HG02571 (cell line): ENCODE measurements at regions not wholly inside any gene's neighbourhood (a gene's known extent, or its start where the extent isn't known, plus 50 kb on each side); places are given as distances from the start of the nearest gene placed in this dataset.

Experiments used
- ATAC-seq: cut with Tn5 transposase; IDR thresholded peaks from one replicate; pipeline ENCODE4 v1.9.1; 2021; ENCODE audit warnings: mild to moderate bottlenecking, moderate library complexity; ENCODE audit not compliant: unreplicated experiment

- ATAC-seq: no peak
Measured at GRCh38 chr18:33960417-33960816, 264.3 kb downstream of the NOL4 start.

- no peak for ATAC-seq
Measured at GRCh38 chr18:33959609-33960008, 265.1 kb downstream of the NOL4 start.

GRCh38 chr18:33957707-33958106 is 267.0 kb downstream of the NOL4 start:
- ATAC-seq: no peak

GRCh38 chr18:33951031-33951430 is 273.7 kb downstream of the NOL4 start:
- ATAC-seq: no peak

- ATAC-seq: no peak
Measured at GRCh38 chr18:33946336-33946735, 278.4 kb downstream of the NOL4 start.

GRCh38 chr18:33944493-33944892 is 280.2 kb downstream of the NOL4 start:
- no peak for ATAC-seq

GRCh38 chr18:33937270-33937816 is 287.4 kb downstream of the NOL4 start:
- no peak for ATAC-seq

- no peak for ATAC-seq
Measured at GRCh38 chr18:33934258-33934657, 290.5 kb downstream of the NOL4 start.

- no peak for ATAC-seq
Measured at GRCh38 chr18:33928231-33928630, 296.5 kb downstream of the NOL4 start.

GRCh38 chr18:33924576-33924975 is 300.1 kb downstream of the NOL4 start:
- ATAC-seq: no peak

GRCh38 chr18:33923980-33924379 is 300.7 kb downstream of the NOL4 start:
- ATAC-seq: no peak

GRCh38 chr18:33918571-33918970 is 306.1 kb downstream of the NOL4 start:
- ATAC-seq: no peak

GRCh38 chr18:33916200-33916599 is 308.5 kb downstream of the NOL4 start:
- ATAC-seq: no peak

GRCh38 chr18:33914399-33914798 is 310.3 kb downstream of the NOL4 start:
- ATAC-seq: no peak

GRCh38 chr18:33906046-33906445 is 318.7 kb downstream of the NOL4 start:
- no peak for ATAC-seq

- no peak for ATAC-seq
Measured at GRCh38 chr18:33901894-33902512, 322.7 kb downstream of the NOL4 start.

- ATAC-seq: no peak
Measured at GRCh38 chr18:33900638-33901037, 322.6 kb downstream of the ASXL3 start.

GRCh38 chr18:33898427-33898826 is 320.4 kb downstream of the ASXL3 start:
- ATAC-seq: no peak

- no peak for ATAC-seq
Measured at GRCh38 chr18:33878213-33878612, 300.2 kb downstream of the ASXL3 start.

GRCh38 chr18:33875029-33875565 is 297.1 kb downstream of the ASXL3 start:
- ATAC-seq: no peak

- ATAC-seq: no peak
Measured at GRCh38 chr18:33873112-33873511, 295.1 kb downstream of the ASXL3 start.

- ATAC-seq: no peak
Measured at GRCh38 chr18:33871363-33872025, 293.5 kb downstream of the ASXL3 start.
